Omental fat pad (tissue), 3 donors: ENCODE measurements at regions not wholly inside any gene's neighbourhood (a gene's known extent, or its start where the extent isn't known, plus 50 kb on each side); places are given as distances from the start of the nearest gene placed in this dataset.

Source experiments
- ATAC-seq: fragments of 150-250 bp; one replicate; pipeline ENCODE4 v1.9.1; 2016; ENCODE audit warnings: mild to moderate bottlenecking, moderate library complexity; ENCODE audit not compliant: low FRiP score
- DNase-seq: peaks from one replicate; pipeline ENCODE4 v3.0.0-alpha.2; 2019; ENCODE audit warnings: low spot score
- CTCF ChIP-seq, 3 donors: fragments of 450-650 bp; IDR thresholded peaks; one replicate each; pipeline ENCODE4 v1.5.1; 2016 to 2017; ENCODE audit warnings: antibody characterized with exemption in 3 of 3, mild to moderate bottlenecking in 3 of 3, moderate library complexity in 2 of 3

GRCh38 chr4:180850318-180850940 lies 1392.8 kb upstream of the TENM3 start:
- no peak for ATAC-seq
- TF ChIP-seq CTCF (IDR thresholded peaks at IDR 0.05): no peak

GRCh38 chr4:180852738-180853137 lies 1390.5 kb upstream of the TENM3 start:
- no peak for TF ChIP-seq CTCF (IDR thresholded peaks at IDR 0.05)
- DNase-seq (no peak), ATAC-seq (no peak)

More at GRCh38 chr4:180850318-180850940, 1392.8 kb upstream of the TENM3 start:
- no peak for DNase-seq

- DNase-seq (no peak), ATAC-seq (no peak)
- TF ChIP-seq CTCF (IDR thresholded peaks at IDR 0.05): no peak
Measured at GRCh38 chr4:180855184-180855583, 1388.0 kb upstream of the TENM3 start.

- no peak for TF ChIP-seq CTCF (IDR thresholded peaks at IDR 0.05)
- DNase-seq: no peak
- no peak for ATAC-seq
Measured at GRCh38 chr4:180860089-180860720, 1383.0 kb upstream of the TENM3 start.

- TF ChIP-seq CTCF (IDR thresholded peaks at IDR 0.05): no peak
- ATAC-seq (no peak), DNase-seq (no peak)
Measured at GRCh38 chr4:180861651-180862050, 1381.6 kb upstream of the TENM3 start.

- ATAC-seq (no peak), DNase-seq (no peak)
- no peak for TF ChIP-seq CTCF (IDR thresholded peaks at IDR 0.05)
Measured at GRCh38 chr4:180866933-180867643, 1376.1 kb upstream of the TENM3 start.
